Glomerular visceral epithelial cell (primary cell): ENCODE measurements at regions not wholly inside any gene's neighbourhood (a gene's known extent, or its start where the extent isn't known, plus 50 kb on each side); places are given as distances from the start of the nearest gene placed in this dataset.
"Not testable (repeated sequence)": the region's sequence is repeated elsewhere in the genome, so short reads cannot be mapped to it uniquely, and the experiment has no call there.

Experiments
- DNase-seq: peaks from one replicate; pipeline ENCODE4 v3.0.0-alpha.2; 2016; ENCODE audit errors: extremely low spot score

DNA sequence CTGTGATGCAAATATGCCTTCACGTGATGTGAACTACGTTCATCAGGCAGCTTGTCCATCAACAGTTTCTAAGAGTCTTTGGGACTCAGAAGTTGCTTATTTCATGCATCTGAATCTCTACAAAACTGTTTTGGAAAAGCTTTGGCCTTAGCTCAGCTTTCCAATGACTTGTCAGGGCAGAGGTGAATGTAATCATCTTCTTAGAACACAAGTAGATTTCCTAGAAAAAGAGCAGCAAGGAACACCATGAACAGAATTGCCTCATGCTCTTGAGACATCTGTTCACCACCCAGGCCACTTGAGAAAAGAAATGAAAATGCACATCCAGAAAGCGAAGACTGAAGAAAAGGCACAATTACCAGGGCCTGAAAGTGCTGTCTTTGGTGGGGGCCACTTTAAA, 105.8 kb upstream of the PDHA1 start:
- DNase-seq: no peak

DNA sequence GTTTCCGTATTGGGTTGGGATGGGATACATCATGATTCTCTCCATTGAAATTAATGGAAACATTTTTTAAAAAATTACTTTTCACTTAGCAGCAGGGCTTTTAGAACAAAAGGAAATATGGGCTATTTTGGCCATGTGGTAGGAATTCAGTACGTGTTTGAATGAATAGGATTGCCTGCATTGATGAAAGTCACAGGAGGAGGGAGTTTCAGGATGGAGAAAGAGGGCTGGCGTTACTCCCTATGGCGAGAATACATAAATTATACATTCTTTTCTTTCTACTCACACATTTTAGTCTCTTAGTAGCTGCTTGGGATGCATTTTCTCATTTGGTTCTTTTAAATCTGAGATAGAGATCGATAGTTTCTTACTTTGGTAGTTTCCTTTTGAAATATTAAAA, 100.3 kb upstream of the PDHA1 start:
- no peak for DNase-seq

DNA sequence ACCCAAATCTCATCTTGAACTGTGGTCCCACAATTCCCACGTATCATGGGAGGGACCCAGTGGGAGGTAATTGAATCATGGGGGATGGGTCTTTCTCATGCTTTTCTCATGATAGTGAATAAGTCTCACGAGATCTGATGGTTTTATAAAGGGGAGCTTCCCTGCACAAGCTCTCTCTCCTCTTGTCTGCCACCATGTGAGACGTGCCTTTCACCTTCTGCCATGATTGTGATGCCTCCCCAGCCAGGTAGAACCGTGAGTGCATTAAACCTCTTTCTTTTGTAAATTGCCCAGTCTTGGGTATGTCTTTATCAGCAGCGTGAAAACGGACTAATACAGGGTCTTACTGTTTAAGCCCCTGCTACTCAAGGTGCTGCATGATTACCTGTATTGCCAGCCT, 98.8 kb upstream of the PDHA1 start:
- DNase-seq: not testable (repeated sequence)

DNA sequence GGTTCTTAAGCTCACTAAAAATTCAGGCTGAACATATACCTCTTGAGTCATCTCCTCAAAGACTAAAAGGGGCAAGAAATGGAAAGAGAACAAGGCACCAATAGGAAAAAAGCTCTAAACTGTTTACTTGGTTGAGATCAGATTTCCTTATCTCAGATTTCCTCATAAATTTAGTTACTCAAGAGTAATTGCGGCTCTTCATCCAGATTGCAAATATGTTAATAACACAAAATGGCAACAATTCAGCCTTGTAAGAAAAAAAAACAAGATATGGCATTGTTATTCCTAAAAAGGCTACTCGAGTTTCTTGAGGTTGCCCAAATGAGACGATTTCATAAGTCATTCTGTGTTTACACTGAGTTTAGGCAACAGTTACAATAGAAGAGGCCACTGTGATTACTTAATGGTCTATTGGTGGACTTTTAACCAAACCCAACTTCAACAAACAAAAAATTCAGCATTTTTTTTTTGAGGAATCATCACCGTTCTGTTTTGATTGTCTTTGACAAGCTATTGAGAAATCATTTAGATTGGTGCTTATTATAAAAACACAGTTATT, 97.9 kb upstream of the PDHA1 start:
- no peak for DNase-seq

DNA sequence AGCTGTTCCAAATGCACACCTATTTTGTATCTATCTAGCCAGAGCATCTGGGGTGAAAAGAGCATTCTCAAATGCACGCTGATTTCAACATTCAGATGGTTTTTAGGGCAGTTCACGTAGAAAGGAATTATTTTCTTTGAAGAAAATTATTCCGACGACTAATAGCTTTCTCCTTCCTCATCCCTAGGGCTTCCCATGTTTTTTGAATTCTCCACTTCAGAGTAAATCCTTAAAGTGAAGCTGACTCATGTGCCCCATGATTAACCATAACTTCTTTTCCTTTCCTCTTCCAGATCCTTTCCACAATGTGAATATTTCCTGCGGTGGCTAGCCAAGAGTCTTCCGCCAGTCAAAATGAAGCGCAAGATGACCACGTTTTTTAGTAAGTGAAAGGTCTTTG, 86.7 kb upstream of the PDHA1 start:
- DNase-seq: no peak

DNA sequence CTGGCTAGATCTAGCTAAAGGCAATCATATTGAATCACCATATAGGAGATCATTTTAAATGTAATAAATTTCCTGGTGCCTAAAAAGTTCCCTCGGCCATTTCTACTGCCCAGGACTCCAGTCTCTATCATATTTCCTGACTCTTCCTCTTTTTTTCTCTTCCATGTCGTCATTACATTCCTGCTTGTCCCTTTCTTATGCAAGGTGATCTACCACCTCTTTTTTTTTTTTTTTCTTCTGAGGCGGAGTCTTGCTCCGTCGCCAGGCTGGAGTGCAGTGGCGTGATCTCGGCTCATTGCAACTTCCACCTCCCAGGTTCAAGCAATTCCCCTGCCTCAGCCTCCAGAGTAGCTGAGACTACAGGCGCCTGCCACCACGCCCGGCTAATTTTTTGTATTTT, 82.7 kb upstream of the PDHA1 start:
- not testable (repeated sequence) for DNase-seq

DNA sequence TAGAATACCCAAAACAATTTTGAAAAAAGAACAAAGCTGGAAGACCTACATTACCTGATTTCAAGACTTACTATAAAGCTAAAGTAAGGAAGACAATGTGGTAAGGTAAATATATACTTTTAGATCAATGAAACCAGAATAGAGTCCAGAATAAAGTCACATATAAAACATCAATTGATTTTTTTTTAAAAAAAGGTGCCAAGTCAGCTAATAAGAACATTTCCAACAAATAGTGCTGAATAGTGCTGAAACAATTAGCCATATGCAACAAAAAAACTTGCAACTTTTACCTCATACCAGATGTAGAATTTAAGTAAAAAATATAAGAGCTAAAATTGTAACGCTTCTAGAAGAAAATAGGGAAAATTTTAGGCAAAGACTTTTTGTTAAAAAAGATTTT, 73.0 kb upstream of the PDHA1 start:
- DNase-seq: no peak

DNA sequence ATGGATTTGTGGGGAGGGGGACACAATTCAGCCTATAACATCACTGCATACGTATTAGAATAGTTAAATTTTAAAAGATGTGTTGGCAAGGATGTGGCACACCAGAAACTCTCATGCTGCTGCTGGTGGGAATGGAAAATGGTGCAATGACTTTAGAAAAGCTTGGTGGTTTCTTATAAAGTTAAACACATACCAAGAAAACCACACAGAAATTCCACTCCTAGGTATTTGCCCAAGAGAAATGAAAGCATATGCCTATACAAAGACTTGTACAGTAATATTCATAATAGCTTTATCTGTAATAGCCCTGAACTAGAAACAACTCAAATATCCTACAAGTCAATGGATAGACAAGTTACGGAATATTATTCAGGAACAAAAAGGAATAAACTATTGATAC, 71.3 kb upstream of the PDHA1 start:
- DNase-seq: peak; percentile 26

DNA sequence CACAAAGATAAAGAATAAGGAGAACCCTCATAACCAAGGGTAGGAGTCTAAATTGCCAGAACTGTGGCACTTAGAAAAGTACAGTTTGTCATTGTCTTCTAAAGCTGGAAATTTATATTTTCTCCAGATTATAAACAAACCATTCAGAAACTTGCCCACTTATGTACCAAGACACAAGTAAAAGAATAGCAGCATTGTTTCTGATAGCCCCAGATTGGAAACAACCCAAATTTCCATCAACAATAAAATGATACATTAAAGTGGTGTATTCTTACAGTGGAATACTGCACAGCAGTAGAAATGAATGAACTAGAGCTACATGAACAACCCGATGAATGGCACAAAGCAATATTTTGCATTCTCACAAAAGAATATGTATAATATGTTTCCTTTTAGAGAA, 63.1 kb upstream of the PDHA1 start:
- DNase-seq: no peak

DNA sequence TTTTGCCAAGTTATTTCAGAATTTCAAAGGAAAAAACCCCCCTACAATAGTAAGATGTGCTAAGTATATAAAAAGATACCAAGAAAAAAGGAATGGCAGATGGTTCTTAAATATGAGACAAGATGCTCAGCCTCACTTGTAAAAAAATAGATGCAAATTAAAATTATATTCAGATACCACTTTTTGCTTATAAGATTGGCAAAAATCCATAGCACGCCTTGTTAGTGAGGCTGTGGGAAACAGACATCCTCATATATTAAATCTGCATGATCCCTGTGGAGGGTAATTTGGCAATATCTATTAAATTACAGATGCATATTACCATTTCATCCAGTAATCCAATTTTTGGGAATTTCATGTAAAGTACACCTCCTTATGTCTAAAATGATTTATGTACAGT, 62.5 kb upstream of the PDHA1 start:
- no peak for DNase-seq

DNA sequence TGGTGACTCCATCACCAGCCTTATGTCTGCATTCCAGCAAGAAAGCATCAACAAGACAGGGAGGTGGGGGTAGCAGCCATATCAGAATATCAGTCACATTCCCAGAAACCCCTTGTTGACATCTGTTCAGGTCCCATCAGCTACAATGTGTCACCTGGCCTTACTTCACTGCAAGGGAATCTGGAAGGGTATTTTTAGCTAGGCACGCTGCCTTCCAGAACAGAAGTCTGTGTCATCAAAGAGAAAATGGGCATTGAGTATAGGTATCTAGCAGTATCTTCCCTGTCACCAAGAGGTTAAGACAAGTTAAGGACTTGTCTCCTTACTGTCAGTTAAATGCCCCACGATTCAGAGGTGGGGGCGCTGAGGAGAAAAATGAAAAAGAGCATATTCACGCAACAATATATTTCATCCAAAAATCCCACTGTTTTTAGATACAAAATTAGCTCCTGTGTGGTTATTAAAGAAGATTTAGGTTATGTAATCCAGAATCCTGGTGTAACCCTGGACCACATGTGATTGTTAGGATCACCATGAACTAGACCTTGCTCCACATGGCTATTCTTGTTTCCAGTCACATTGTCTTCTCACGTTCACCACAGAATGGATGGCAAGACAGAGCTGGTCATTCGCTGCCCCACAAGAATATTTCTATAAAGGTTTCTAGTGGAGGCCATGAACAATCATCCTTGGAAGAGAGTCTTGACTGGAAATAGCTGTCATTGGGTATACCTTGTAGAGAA, 60.0 kb upstream of the PDHA1 start:
- no peak for DNase-seq

DNA sequence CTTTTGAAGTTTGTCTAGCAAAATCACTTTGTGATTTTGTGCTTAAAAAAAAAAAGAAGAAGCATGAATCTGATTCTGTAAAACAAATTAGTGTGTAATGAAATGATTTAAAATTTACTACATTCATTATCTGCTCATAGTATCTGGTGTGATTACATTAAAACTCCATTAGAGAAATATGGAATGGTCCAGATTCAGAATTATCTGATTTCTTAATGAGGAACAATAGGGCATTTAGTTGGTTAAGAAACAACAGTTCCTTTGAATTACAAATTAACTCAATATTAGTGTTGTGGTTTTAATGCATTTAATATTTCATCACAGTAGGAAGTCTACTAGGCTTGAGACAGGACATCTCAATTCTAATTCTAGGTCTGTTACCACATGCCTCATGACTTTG, 57.9 kb upstream of the PDHA1 start:
- no peak for DNase-seq

DNA sequence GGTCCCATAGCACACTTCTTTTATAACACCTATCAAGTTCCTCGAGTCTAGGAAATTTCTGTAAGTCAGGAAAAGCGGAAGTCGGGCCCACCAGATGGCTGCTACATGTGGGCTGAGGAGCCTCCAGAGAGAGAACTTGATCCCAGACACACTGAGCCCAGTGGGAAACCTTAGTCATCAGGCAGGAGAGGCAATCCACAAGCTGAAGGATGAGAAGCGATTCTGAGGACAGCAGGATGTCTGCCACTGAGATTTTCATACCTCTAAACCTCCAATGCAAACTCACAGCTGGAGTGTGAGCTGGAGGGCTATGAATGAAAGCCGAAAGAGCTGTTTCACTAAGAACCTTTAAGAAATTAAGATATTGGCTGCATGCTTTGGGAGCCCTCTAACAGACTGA, 52.6 kb upstream of the PDHA1 start:
- no peak for DNase-seq

DNA sequence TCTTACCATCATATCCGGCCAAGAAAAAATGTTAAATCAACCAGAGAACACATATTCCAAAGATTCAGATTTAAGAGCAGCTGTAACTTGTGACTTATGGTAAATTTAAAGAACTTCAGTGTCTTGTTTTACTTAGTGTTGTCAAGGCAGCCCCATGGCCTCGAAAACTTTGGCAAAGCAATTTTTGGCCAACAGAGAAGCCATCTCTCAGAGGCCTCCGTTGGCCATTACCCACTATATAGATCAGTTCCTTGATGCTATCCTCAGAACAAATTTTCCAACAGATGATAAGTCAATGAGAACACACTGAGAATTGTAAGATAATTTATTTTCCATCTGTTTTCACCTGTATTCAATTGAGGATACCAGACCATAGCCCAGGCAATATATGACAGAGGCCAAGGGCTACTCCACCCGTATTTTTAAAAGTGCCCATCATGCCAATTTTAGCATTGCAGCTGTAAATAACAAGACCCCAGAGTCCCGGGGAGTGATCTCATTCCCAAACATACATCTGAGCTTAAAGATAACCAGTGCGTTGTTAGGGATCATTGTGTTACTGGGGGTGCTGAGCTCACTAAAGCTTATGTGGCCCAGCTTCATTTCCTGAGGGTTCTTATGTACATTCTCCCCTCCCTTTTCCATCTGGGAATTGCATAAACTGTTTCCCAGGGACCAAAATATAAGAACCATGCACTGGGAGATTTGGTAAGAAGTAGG, 50.0 kb upstream of the PDHA1 start:
- no peak for DNase-seq
